ENCODE measurements at regions not wholly inside any gene's neighbourhood (a gene's known extent, or its start where the extent isn't known, plus 50 kb on each side); places are given as distances from the start of the nearest gene placed in this dataset.

GRCh38 chr11:8779107-8779506, 96.5 kb downstream of the RPL27A start:
- TF ChIP-seq CTCF (conservative IDR thresholded peaks at IDR 0.05): no peak
- H3K27ac ChIP-seq: no peak overlapping the region

DNA sequence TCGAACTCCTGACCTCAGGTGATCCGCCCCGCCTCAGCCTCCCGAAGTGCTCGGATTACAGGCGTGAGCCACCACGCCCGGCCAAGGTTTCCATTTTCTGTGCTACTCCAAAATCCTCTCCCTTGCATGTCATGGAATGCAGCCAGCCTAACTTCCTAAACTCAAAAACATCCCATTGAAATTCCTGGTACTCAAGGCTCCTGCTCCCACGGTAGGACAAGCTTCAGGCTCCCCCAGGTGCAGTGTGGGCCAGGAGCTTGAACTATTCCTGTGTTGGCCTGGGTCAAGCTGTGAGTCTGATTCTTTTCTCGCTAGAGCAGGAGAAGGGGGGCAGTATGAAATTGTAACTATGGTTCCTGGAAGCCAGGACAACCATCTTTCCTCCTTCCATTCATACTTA, 97.1 kb downstream of the RPL27A start:
- no peak overlapping the region for H3K27ac ChIP-seq
- TF ChIP-seq CTCF (conservative IDR thresholded peaks at IDR 0.05): no peak

DNA sequence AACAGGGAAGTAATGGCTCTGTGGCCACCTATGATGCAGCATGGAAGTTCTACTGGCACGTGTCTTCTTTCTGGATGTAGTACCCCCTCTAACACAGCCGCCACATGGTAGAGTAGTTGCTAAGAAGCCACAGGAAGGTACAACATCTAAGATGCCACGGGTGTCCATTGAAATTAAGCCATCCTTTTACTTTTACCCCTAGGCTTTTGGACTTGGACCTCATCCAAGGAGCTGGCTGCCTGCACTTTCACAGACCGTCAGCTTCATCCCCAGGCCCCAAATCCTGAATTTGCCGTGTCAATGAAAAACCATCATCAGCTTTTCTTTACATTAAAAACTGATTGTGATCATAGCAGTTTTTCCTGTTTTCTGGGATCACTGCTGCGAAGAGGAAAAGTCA, 102.4 kb downstream of the RPL27A start:
- TF ChIP-seq CTCF (conservative IDR thresholded peaks at IDR 0.05): no peak
- no peak overlapping the region for H3K27ac ChIP-seq

GRCh38 chr11:8785457-8785856, 102.9 kb downstream of the RPL27A start:
- H3K27ac ChIP-seq: no peak overlapping the region
- no peak for TF ChIP-seq CTCF (conservative IDR thresholded peaks at IDR 0.05)

DNA sequence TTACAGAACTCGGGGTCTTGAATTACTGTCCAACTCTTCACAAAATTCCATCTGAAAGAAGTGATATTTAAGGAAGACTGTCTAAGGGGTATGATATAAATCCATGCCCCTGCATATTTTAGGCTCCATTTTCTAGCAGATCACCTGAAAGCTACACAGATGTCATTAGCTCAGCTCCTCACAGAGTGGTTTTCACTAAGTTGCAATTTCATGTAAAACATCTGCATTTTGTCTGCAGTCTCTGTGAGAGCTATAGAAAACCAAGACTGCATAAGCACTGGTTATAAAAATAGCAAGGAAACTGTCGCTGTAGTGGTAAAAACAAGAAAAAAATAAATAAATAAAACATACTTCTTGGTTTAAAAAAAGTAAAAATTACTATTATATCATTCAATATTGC, 103.4 kb downstream of the RPL27A start:
- TF ChIP-seq CTCF (conservative IDR thresholded peaks at IDR 0.05): no peak
- H3K27ac ChIP-seq: no peak overlapping the region

- no peak overlapping the region for H3K27ac ChIP-seq
- no peak for TF ChIP-seq CTCF (conservative IDR thresholded peaks at IDR 0.05)
These were observed 104.3 kb downstream of the RPL27A start for GRCh38 chr11:8786933-8787332.

- H3K27ac ChIP-seq: no peak overlapping the region
- no peak for TF ChIP-seq CTCF (conservative IDR thresholded peaks at IDR 0.05)
These were observed 104.8 kb downstream of the RPL27A start for GRCh38 chr11:8787372-8787771.

DNA sequence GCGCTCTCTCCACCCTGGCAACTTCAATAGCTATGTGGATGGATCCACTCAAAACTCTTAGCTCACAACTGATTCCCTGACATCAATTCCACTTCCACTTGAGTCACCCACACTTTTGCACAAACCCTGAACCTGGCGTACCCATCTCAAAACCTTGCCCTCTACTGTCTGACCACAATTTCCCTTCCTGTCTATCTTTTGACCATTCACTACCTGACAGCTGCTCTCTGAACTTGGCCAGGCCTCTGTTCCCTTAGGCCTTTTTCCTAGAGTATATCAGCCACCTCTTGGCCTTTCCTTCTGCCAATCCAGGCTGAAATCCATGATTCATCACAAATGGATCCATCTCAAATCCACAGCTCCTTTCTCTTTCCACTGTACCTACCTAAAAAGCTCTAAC, 106.0 kb downstream of the RPL27A start:
- no peak for TF ChIP-seq CTCF (conservative IDR thresholded peaks at IDR 0.05)
- H3K27ac ChIP-seq: no peak overlapping the region

Data from VCaP (cell line).